Liver (tissue), 8 donors: ENCODE measurements at regions not wholly inside any gene's neighbourhood (a gene's known extent, or its start where the extent isn't known, plus 50 kb on each side); places are given as distances from the start of the nearest gene placed in this dataset.

Experiments used
- DNase-seq: peaks from one replicate; pipeline ENCODE4 v3.0.0-alpha.2; 2017; ENCODE audit warnings: low spot score
- H3K27ac ChIP-seq, 2 donors: one replicate each; pipeline ENCODE4 v1.7.0; 2013; ENCODE audit warnings: inconsistent platforms in 2 of 2, low read length in 2 of 2, control low read depth in 1 of 2, low read depth in 1 of 2, mild to moderate bottlenecking in 1 of 2
- H3K27me3 ChIP-seq, 4 donors: one replicate each; pipeline versions ENCODE4 v1.6.1 to v1.7.0; 2013; ENCODE audit warnings: low read length in 3 of 4, inconsistent platforms in 1 of 4, mild to moderate bottlenecking in 1 of 4, moderate library complexity in 1 of 4; ENCODE audit not compliant: control insufficient read depth in 4 of 4, insufficient read depth in 4 of 4
- H3K36me3 ChIP-seq, 4 donors: one replicate each; pipeline versions ENCODE4 v1.6.1 to v1.7.0; 2013; ENCODE audit warnings: low read length in 3 of 4, mild to moderate bottlenecking in 3 of 4, low read depth in 1 of 4, moderate library complexity in 1 of 4; ENCODE audit not compliant: control insufficient read depth in 4 of 4, insufficient read depth in 3 of 4
- H3K4me1 ChIP-seq, 4 donors: one replicate each; pipeline versions ENCODE4 v1.6.1 to v1.7.0; 2013; ENCODE audit warnings: low read length in 3 of 4, mild to moderate bottlenecking in 3 of 4, moderate library complexity in 1 of 4; ENCODE audit not compliant: control insufficient read depth in 4 of 4, insufficient read depth in 4 of 4
- H3K4me3 ChIP-seq, 3 donors: one replicate each; pipeline versions ENCODE4 v1.6.1 to v1.7.0; 2013; ENCODE audit warnings: low read length in 3 of 3, control low read depth in 1 of 3, low read depth in 1 of 3, mild to moderate bottlenecking in 1 of 3
- H3K9ac ChIP-seq, 2 donors: one replicate each; pipeline ENCODE4 v1.7.0; 2013; ENCODE audit warnings: low read length in 2 of 2, mild to moderate bottlenecking in 2 of 2, moderate library complexity in 2 of 2, control low read depth in 1 of 2, low read depth in 1 of 2
- H3K9me3 ChIP-seq, 4 donors: one replicate each; pipeline versions ENCODE4 v1.6.1 to v1.7.0; 2013; ENCODE audit warnings: low read length in 3 of 4; ENCODE audit not compliant: control insufficient read depth in 4 of 4
- CTCF ChIP-seq: fragments of 150-350 bp; IDR thresholded peaks from 2 replicates; pipeline ENCODE4 v1.5.1; 2017; ENCODE audit warnings: improper control_type of control experiment, low read depth, low read length; ENCODE audit not compliant: missing input control
- EGR1 ChIP-seq, 2 donors: IDR thresholded peaks; 2 replicates each; pipeline ENCODE4 v1.6.1; 2016 to 2018; ENCODE audit warnings: antibody characterized with exemption in 2 of 2, low read depth in 2 of 2
- FOXA1 ChIP-seq: IDR thresholded peaks from 2 replicates; pipeline ENCODE4 v1.6.1; 2016; ENCODE audit warnings: antibody characterized with exemption
- FOXA2 ChIP-seq: IDR thresholded peaks from 2 replicates; pipeline ENCODE4 v1.6.1; 2016; ENCODE audit warnings: antibody characterized with exemption
- GABPA ChIP-seq, 2 donors: IDR thresholded peaks in 1 of 2; conservative IDR thresholded peaks in 1 of 2; 2 replicates each; pipeline ENCODE4 v1.6.1; 2016; ENCODE audit warnings: antibody characterized with exemption in 2 of 2, mild to moderate bottlenecking in 1 of 2, moderate library complexity in 1 of 2
- HNF4A ChIP-seq, 2 donors: conservative IDR thresholded peaks; 2 replicates each; pipeline ENCODE4 v1.6.1; 2016; ENCODE audit warnings: antibody characterized with exemption in 2 of 2, mild to moderate bottlenecking in 2 of 2
- JUND ChIP-seq, 2 donors: IDR thresholded peaks; 2 replicates each; pipeline ENCODE4 v1.6.1; 2016; ENCODE audit warnings: antibody characterized with exemption in 2 of 2
- MAX ChIP-seq: IDR thresholded peaks from 2 replicates; pipeline ENCODE4 v1.6.1; 2016; ENCODE audit warnings: antibody characterized with exemption
- NR2F2 ChIP-seq: IDR thresholded peaks from 2 replicates; pipeline ENCODE4 v1.6.1; 2016; ENCODE audit warnings: antibody characterized with exemption
- RAD21 ChIP-seq, 2 donors: IDR thresholded peaks; 2 replicates each; pipeline ENCODE4 v1.6.1; 2016; ENCODE audit warnings: antibody characterized with exemption in 2 of 2, mild to moderate bottlenecking in 2 of 2
- RXRA ChIP-seq, 2 donors: IDR thresholded peaks; 2 replicates each; pipeline ENCODE4 v1.6.1; 2017 to 2018; ENCODE audit warnings: antibody characterized with exemption in 2 of 2, mild to moderate bottlenecking in 1 of 2
- SP1 ChIP-seq: IDR thresholded peaks from 2 replicates; pipeline ENCODE4 v1.6.1; 2018; ENCODE audit warnings: antibody characterized with exemption, mild to moderate bottlenecking
- TAF1 ChIP-seq: conservative IDR thresholded peaks from 2 replicates; pipeline ENCODE4 v1.6.1; 2016; ENCODE audit warnings: antibody characterized with exemption, mild to moderate bottlenecking
- ZBTB33 ChIP-seq: IDR thresholded peaks from 2 replicates; pipeline ENCODE4 v1.6.1; 2016; ENCODE audit warnings: antibody characterized with exemption
- WGBS: extraction: QIAGEN DNeasy Blood & Tissue Kit; methylation state at CpG from one replicate; pipeline ENCODE4 v1.1.7; 2013; 5-methylcytosine and 5-hydroxymethylcytosine counted together
- TF ChIP-seq, protein P1 (sequence below): IDR thresholded peaks from 2 replicates; pipeline ENCODE4 v1.6.1; 2016; ENCODE audit warnings: antibody characterized with exemption, mild to moderate bottlenecking
- TF ChIP-seq, protein P2 (sequence below): IDR thresholded peaks from 2 replicates; pipeline ENCODE4 v1.6.1; 2016; ENCODE audit warnings: antibody characterized with exemption
- donor health status: healthy.
- donor health status: healthy.
- donor health status: healthy.
- donor health status: healthy.
- donor health status: healthy.

DNA sequence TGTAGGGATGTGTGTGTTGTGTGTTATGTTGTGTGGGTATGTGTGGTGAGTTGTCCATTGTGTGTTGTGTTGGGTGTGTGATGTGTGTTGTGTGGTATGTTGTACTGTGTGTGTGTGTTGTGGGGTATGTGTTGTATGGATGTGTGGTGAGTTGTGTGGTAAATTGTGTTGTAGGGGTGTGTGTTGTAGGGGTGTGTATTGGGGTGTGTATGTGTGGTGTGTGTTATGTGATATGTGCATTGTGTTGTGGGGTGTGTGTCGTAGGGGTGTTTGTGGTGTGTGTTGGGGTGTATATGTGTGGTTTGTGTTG, 97.8 kb upstream of the PODXL start:
- 81% methylated on average over 1 of the region's 1 CpG for WGBS
- Histone ChIP-seq H3K9ac (no peak overlapping the region), H3K36me3 (no peaks in the 10 kb centered on the region), H3K27ac (no peak overlapping the region), H3K27me3 (no peaks in the 10 kb centered on the region), H3K9me3 (no peaks in the 10 kb centered on the region), H3K4me3 (no peak overlapping the region), H3K4me1 (no peaks in the 10 kb centered on the region)
- no peak for DNase-seq
- TF ChIP-seq HNF4A (conservative IDR thresholded peaks at IDR 0.05) (no peak), FOXA1 (no peak)

GRCh38 chr7:131653418-131654248, 97.2 kb upstream of the PODXL start:
- H3K27ac ChIP-seq = no peak overlapping the region
- no peak for DNase-seq
- H3K9me3 ChIP-seq = no peaks in the 10 kb centered on the region
- TF ChIP-seq EGR1 (IDR thresholded peaks at IDR 0.05; ENCODE audit: low read depth in 2 of 2) = no peak
- TF ChIP-seq, protein P1, sequence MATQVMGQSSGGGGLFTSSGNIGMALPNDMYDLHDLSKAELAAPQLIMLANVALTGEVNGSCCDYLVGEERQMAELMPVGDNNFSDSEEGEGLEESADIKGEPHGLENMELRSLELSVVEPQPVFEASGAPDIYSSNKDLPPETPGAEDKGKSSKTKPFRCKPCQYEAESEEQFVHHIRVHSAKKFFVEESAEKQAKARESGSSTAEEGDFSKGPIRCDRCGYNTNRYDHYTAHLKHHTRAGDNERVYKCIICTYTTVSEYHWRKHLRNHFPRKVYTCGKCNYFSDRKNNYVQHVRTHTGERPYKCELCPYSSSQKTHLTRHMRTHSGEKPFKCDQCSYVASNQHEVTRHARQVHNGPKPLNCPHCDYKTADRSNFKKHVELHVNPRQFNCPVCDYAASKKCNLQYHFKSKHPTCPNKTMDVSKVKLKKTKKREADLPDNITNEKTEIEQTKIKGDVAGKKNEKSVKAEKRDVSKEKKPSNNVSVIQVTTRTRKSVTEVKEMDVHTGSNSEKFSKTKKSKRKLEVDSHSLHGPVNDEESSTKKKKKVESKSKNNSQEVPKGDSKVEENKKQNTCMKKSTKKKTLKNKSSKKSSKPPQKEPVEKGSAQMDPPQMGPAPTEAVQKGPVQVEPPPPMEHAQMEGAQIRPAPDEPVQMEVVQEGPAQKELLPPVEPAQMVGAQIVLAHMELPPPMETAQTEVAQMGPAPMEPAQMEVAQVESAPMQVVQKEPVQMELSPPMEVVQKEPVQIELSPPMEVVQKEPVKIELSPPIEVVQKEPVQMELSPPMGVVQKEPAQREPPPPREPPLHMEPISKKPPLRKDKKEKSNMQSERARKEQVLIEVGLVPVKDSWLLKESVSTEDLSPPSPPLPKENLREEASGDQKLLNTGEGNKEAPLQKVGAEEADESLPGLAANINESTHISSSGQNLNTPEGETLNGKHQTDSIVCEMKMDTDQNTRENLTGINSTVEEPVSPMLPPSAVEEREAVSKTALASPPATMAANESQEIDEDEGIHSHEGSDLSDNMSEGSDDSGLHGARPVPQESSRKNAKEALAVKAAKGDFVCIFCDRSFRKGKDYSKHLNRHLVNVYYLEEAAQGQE = no peak
- no peak for TF ChIP-seq CTCF
- TF ChIP-seq FOXA1 = no peak
- no peak for TF ChIP-seq JUND (IDR thresholded peaks at IDR 0.05)
- no peak for TF ChIP-seq FOXA2
- no peak for TF ChIP-seq TAF1
- TF ChIP-seq GABPA (IDR thresholded peaks at IDR 0.05 in 1 of 2, conservative IDR thresholded peaks at IDR 0.05 in 1 of 2) = no peak
- no peak for TF ChIP-seq SP1
- TF ChIP-seq MAX = no peak
- no peak for TF ChIP-seq ZBTB33
- TF ChIP-seq RAD21 (IDR thresholded peaks at IDR 0.05) = no peak
- TF ChIP-seq, protein P2, sequence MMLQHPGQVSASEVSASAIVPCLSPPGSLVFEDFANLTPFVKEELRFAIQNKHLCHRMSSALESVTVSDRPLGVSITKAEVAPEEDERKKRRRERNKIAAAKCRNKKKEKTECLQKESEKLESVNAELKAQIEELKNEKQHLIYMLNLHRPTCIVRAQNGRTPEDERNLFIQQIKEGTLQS = no peak
- TF ChIP-seq RXRA (IDR thresholded peaks at IDR 0.05) = no peak
- no peak for TF ChIP-seq HNF4A (conservative IDR thresholded peaks at IDR 0.05)
- no peak for TF ChIP-seq NR2F2
- H3K9ac ChIP-seq = no peak overlapping the region
- no peak overlapping the region for H3K4me3 ChIP-seq
- no peaks in the 10 kb centered on the region for H3K36me3 ChIP-seq
- WGBS = 64% methylated on average over 12 of the region's 12 CpGs
- H3K27me3 ChIP-seq = no peaks in the 10 kb centered on the region
- H3K4me1 ChIP-seq = no peaks in the 10 kb centered on the region
